Upper lobe of right lung (tissue), 1 donor: ENCODE measurements at regions not wholly inside any gene's neighbourhood (a gene's known extent, or its start where the extent isn't known, plus 50 kb on each side); places are given as distances from the start of the nearest gene placed in this dataset.

Source experiments
- ATAC-seq: fragments of 200-7000 bp; cut with Tn5 transposase; one replicate; pipeline ENCODE4 v1.9.1; 2020; ENCODE audit warnings: mild to moderate bottlenecking, moderate library complexity
- DNase-seq: peaks from one replicate; pipeline ENCODE4 v3.0.0-alpha.2; 2020
- H3K27ac ChIP-seq: fragments of 200-600 bp; one replicate; pipeline ENCODE4 v1.8.0; 2022
- H3K27me3 ChIP-seq: fragments of 200-600 bp; one replicate; pipeline ENCODE4 v1.8.0; 2022; ENCODE audit warnings: mild to moderate bottlenecking
- H3K36me3 ChIP-seq: fragments of 200-600 bp; one replicate; pipeline ENCODE4 v1.8.0; 2022
- H3K4me1 ChIP-seq: fragments of 200-600 bp; one replicate; pipeline ENCODE4 v1.8.0; 2022
- H3K4me3 ChIP-seq: fragments of 200-600 bp; one replicate; pipeline ENCODE4 v1.8.0; 2022; ENCODE audit warnings: mild to moderate bottlenecking
- H3K9me3 ChIP-seq: fragments of 200-600 bp; one replicate; pipeline ENCODE4 v1.8.0; 2022
- intact Hi-C: fragments of 100-400 bp; cut with DNase I; formaldehyde crosslinking; loops from one replicate; pipeline ENCODE4 v1.11.0; 2022
- TF ChIP-seq, protein P1 (sequence below): fragments of 200-600 bp; IDR thresholded peaks from one replicate; pipeline ENCODE4 v1.8.0; 2022; ENCODE audit warnings: antibody characterized with exemption
- donor health status: DM: no; HTN: yes; CAD: no; lungs with severe emphysema.

DNA sequence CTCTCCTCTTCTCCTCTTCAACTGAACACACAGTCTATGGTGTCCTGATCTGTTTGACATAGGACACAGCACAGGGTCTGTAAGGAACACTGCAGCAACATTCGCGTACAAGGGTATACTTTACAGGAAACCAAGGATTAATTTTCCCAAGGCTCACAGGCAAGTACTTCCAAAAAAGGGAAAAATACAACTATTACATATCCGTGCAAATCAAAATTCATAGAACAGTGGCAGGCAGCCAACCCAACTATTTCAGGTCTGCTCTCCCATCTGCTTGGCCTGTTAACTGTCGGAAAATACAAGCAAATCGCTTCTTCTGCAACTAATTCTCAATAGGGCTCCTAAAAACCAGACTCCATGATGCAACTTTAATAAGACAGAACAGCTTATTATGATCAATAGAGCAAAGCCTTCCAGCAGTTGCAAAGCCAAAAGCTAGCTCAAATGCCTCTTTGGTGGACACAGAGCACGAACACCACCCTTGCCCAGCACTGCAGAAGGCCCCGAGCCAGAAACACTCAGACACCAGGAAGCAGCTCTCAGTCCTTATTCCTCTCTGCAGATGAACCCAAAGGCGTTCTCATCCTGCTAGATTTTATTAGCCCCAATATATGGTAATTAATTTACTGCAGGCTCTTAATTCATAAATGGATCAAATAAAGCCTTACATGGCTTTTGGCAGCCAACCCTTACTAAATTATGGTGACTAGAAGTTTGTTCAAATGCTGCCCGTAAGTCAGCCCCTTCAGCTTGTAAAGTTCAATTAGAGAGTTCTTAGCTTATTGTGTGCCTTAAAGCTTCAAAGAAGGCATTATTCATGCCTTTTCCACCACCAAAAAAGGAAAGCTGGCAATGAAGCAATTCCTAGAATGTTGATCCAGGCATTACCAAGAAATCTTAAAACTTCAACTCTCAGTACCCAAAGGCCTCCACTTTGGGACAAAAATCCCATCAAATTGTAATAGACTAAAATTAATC lies 68.8 kb downstream of the ZNF608 start:
- ATAC-seq (peak; percentile 53), DNase-seq (no peak)
- intact Hi-C loops: no loop called here
- Histone ChIP-seq H3K27me3 (no peaks in the 10 kb centered on the region), H3K4me3 (no peak overlapping the region), H3K4me1 (peaks cover 51% of the 10 kb centered on the region), H3K36me3 (no peaks in the 10 kb centered on the region), H3K27ac (peak overlapping the region; percentile 37), H3K9me3 (no peaks in the 10 kb centered on the region)
- TF ChIP-seq, protein P1, sequence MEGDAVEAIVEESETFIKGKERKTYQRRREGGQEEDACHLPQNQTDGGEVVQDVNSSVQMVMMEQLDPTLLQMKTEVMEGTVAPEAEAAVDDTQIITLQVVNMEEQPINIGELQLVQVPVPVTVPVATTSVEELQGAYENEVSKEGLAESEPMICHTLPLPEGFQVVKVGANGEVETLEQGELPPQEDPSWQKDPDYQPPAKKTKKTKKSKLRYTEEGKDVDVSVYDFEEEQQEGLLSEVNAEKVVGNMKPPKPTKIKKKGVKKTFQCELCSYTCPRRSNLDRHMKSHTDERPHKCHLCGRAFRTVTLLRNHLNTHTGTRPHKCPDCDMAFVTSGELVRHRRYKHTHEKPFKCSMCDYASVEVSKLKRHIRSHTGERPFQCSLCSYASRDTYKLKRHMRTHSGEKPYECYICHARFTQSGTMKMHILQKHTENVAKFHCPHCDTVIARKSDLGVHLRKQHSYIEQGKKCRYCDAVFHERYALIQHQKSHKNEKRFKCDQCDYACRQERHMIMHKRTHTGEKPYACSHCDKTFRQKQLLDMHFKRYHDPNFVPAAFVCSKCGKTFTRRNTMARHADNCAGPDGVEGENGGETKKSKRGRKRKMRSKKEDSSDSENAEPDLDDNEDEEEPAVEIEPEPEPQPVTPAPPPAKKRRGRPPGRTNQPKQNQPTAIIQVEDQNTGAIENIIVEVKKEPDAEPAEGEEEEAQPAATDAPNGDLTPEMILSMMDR: no peak

DNA sequence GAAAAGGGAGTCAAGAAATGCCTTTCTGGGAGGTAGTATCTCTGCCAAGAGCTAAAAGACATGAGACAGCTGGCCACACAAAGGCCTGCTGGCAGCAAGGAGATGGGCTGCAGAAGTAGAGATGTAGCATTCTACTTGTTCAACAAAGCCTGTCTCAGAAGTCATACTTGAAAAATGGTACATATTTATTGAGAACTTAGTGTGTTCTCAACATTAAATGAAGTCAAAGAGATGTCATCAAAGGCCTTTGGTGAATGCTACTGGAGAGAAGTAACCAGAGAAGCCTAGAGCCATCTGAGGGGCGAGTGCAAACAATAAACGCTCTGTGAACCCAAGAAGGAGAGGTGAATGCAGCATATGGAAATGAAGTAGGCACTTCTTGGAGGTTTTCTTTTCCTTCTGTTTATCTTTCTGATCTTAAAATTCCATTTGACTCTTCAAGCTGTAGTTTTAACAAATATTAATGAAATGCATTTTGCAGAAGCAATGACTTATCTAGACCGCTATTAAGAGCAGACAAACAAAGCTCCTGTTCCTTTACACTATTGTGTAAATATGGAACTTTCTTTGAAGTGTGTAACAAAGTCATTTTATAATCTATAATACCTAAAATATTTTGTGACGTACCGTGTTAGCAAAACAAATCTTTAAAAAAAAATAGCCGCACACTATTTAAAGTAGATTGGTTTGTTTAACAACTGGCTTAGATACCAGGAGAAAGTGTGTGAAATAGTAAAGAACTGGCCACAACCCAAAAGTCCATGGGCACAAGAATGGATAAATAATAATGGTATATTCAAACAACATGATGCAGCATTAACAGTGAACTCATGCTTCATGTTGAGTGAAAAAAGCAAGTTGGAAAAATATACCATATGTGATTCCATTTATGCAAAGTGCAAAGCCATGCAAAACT lies 70.2 kb downstream of the ZNF608 start:
- Histone ChIP-seq H3K9me3 (no peaks in the 10 kb centered on the region), H3K4me3 (no peak overlapping the region), H3K36me3 (no peaks in the 10 kb centered on the region), H3K4me1 (peaks cover 63% of the 10 kb centered on the region), H3K27ac (peak overlapping the region; percentile 37), H3K27me3 (no peaks in the 10 kb centered on the region)
- ATAC-seq (peak; percentile 49), DNase-seq (no peak)
- TF ChIP-seq, protein P1: no peak
- intact Hi-C loops: no loop called here

GRCh38 chr5:124671193-124671592 lies 75.2 kb downstream of the ZNF608 start:
- TF ChIP-seq, protein P1: no peak
- Histone ChIP-seq H3K4me3 (no peak overlapping the region), H3K9me3 (no peaks in the 10 kb centered on the region), H3K4me1 (peaks cover 56% of the 10 kb centered on the region), H3K27me3 (no peaks in the 10 kb centered on the region), H3K36me3 (no peaks in the 10 kb centered on the region), H3K27ac (no peak overlapping the region)
- ATAC-seq: no peak
- intact Hi-C loops: no loop called here
- DNase-seq: no peak

DNA sequence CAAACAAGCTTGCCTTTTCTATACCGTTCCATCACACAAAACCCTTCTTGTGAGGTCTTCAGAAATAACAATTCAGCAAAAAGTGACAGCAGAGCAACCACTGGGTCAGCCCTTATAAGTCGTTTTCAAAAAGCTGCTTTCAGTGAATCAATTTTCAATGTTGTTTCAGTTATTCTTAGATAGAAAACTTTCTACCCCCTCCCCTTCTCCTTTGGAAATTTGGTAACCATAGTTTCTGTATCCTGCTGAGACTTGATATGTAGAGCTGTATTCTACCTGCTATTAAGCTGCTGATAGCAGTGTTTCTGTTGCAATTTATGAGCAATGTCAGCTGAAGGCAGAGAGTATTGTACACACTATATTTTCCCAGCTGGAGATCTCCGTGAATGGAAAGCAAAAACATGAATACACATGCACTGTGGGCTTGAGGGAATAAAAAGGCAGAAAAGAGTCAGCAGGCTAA lies 75.7 kb downstream of the ZNF608 start:
- no peak overlapping the region for H3K4me3 ChIP-seq

More for the DNA sequence above, 75.7 kb downstream of the ZNF608 start:
- intact Hi-C loops: no loop called here
- Histone ChIP-seq H3K4me1 (peaks cover 54% of the 10 kb centered on the region), H3K27me3 (no peaks in the 10 kb centered on the region), H3K27ac (no peak overlapping the region), H3K36me3 (no peaks in the 10 kb centered on the region), H3K9me3 (no peaks in the 10 kb centered on the region)
- TF ChIP-seq, protein P1: no peak
- no peak for DNase-seq
- ATAC-seq: no peak
